ENCODE measurements at regions not wholly inside any gene's neighbourhood (a gene's known extent, or its start where the extent isn't known, plus 50 kb on each side); places are given as distances from the start of the nearest gene placed in this dataset.
"Not testable (repeated sequence)": the region's sequence is repeated elsewhere in the genome, so short reads cannot be mapped to it uniquely, and the experiment has no call there.

- no peak overlapping the region for H3K27ac Mint-ChIP-seq
- H3K27me3 Mint-ChIP-seq = no peaks in the 10 kb centered on the region
- H3K9me3 Mint-ChIP-seq = no peaks in the 10 kb centered on the region
- no peaks in the 10 kb centered on the region for H3K36me3 Mint-ChIP-seq (ENCODE audit: low read depth)
- no peak overlapping the region for H3K4me3 Mint-ChIP-seq
- no peak for ATAC-seq (replicated peaks)
- H3K4me1 Mint-ChIP-seq = no peaks in the 10 kb centered on the region
Measured at GRCh38 chr2:221948076-221948475, 350.7 kb downstream of the PAX3 start.

- not testable (repeated sequence) for H3K27ac Mint-ChIP-seq; H3K36me3 Mint-ChIP-seq (ENCODE audit: low read depth); H3K4me3 Mint-ChIP-seq; H3K9me3 Mint-ChIP-seq; ATAC-seq (replicated peaks); H3K4me1 Mint-ChIP-seq; H3K27me3 Mint-ChIP-seq
Measured at GRCh38 chr2:221944452-221944851, 354.3 kb downstream of the PAX3 start.

DNA sequence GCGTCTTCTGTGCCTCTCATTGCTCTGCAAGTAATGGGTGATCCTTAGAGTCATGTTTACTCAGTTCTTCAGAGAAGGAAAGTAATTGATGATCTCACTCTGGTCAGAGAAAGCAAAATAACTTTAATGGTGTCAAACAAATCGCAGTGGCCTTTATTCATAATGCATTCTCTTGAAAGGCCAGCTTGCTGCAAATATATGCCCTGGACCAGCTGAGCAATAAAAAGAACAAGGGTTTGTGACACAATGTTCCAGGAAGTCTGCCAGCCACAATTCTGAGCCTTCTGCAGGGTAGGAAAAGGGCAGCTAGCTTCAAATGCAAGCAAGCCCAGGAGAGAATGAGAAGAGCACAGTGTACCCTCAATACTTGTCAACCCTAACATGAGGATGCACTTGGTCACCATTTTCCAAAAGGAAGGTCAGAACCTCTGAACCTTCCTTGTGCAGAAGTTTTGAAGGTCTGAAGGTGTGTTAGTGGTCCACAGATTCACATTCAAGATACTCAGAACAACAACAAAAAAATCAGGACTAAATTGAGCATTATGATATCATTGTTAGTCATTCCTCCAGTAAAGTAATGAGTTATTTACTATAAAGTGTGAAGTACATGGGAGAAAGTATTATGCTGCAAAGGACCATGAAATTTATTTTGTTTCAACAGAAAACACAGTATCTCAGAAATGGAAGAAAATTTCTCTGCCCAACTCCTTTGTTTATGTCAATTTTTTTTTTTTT is 355.6 kb downstream of the PAX3 start:
- no peaks in the 10 kb centered on the region for H3K27me3 Mint-ChIP-seq
- H3K27ac Mint-ChIP-seq = no peak overlapping the region
- H3K36me3 Mint-ChIP-seq (ENCODE audit: low read depth) = no peaks in the 10 kb centered on the region
- ATAC-seq (replicated peaks) = no peak
- H3K4me1 Mint-ChIP-seq = no peaks in the 10 kb centered on the region
- no peaks in the 10 kb centered on the region for H3K9me3 Mint-ChIP-seq
- no peak overlapping the region for H3K4me3 Mint-ChIP-seq

DNA sequence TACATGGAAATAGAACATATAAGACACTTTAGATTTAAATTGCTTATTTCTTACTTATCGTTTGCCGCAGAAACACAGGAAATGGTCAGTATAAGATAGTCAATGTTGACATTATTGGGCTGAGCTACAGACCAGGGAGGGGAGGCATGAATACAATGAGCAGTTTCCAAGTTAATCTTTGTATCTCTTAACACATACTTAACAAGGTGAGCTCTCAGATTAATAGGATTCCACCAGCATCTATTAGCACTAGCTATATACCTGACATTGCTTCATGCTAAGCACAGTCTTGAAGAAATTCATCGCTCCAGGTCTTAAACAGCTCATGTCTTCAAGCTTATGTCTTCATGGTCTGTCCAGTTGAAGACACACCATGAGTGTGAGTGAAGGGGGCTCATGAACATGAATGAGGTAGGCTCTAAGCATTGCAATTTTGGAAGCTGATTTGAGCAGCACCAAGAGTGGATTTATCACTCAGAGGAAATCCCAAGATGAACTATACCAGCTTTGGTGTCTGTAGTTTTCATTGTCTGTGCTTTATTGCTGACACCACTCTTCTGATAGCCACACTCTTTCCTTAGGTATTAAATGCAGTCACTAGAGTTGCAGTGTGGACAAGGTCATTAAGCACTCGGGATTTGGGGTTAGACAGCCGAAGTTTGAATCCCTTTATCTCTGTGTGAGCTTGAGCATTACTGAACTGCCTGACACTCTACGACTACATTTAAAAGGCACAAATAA is 359.3 kb upstream of the EPHA4 start:
- Mint-ChIP-seq H3K4me1 (no peaks in the 10 kb centered on the region), H3K36me3 (ENCODE audit: low read depth) (no peaks in the 10 kb centered on the region), H3K4me3 (no peak overlapping the region), H3K9me3 (no peaks in the 10 kb centered on the region), H3K27ac (no peak overlapping the region), H3K27me3 (no peaks in the 10 kb centered on the region)
- ATAC-seq (replicated peaks) = no peak

GRCh38 chr2:221929259-221929658 is 357.2 kb upstream of the EPHA4 start:
- no peak for ATAC-seq (replicated peaks)
- no peaks in the 10 kb centered on the region for H3K4me1 Mint-ChIP-seq
- H3K27ac Mint-ChIP-seq = no peak overlapping the region
- no peaks in the 10 kb centered on the region for H3K27me3 Mint-ChIP-seq
- H3K4me3 Mint-ChIP-seq = no peak overlapping the region
- no peaks in the 10 kb centered on the region for H3K9me3 Mint-ChIP-seq
- H3K36me3 Mint-ChIP-seq (ENCODE audit: low read depth) = no peaks in the 10 kb centered on the region

GRCh38 chr2:221926327-221926726 is 354.2 kb upstream of the EPHA4 start:
- Mint-ChIP-seq H3K4me1 (no peaks in the 10 kb centered on the region), H3K36me3 (ENCODE audit: low read depth) (no peaks in the 10 kb centered on the region), H3K4me3 (no peak overlapping the region), H3K9me3 (no peaks in the 10 kb centered on the region), H3K27ac (no peak overlapping the region), H3K27me3 (no peaks in the 10 kb centered on the region)
- ATAC-seq (replicated peaks) = no peak

- Mint-ChIP-seq H3K4me1 (no peaks in the 10 kb centered on the region), H3K27me3 (no peaks in the 10 kb centered on the region), H3K36me3 (ENCODE audit: low read depth) (no peaks in the 10 kb centered on the region), H3K27ac (no peak overlapping the region), H3K9me3 (no peaks in the 10 kb centered on the region), H3K4me3 (no peak overlapping the region)
- ATAC-seq (replicated peaks) = no peak
Measured at GRCh38 chr2:221924576-221924975, 352.5 kb upstream of the EPHA4 start.

- ATAC-seq (replicated peaks) = no peak
- Mint-ChIP-seq H3K27me3 (no peaks in the 10 kb centered on the region), H3K4me3 (no peak overlapping the region), H3K4me1 (no peaks in the 10 kb centered on the region), H3K9me3 (no peaks in the 10 kb centered on the region), H3K36me3 (ENCODE audit: low read depth) (no peaks in the 10 kb centered on the region), H3K27ac (no peak overlapping the region)
Measured at GRCh38 chr2:221915926-221916325, 343.8 kb upstream of the EPHA4 start.

DNA sequence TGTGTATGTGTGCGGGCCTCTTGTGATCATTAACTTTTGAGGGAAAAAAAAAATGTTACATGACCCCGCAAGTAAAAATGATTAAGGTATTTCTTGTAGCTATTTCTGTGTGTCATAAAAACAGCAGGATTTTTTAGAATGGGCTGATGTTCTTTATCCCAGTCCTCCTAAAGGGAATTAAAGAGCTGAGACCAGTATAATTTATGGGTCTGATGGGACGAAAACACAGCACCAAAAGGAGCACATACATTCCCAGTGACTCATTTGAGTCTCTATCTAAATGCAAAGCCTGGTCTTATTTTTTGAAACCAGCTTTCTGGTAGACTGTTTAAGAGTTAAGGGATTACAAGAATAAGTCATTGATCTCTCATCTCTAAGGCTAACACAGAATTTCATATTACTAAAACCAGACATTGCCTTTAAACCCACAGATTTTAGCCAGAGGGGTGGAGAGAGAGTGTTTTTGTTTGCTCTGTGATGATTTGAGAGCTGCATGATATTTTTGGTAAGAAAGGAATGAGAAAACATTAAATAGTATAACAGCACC is 342.3 kb upstream of the EPHA4 start:
- no peak for ATAC-seq (replicated peaks)
- Mint-ChIP-seq H3K27me3 (no peaks in the 10 kb centered on the region), H3K36me3 (ENCODE audit: low read depth) (no peaks in the 10 kb centered on the region), H3K27ac (no peak overlapping the region), H3K9me3 (no peaks in the 10 kb centered on the region), H3K4me1 (no peaks in the 10 kb centered on the region), H3K4me3 (no peak overlapping the region)

DNA sequence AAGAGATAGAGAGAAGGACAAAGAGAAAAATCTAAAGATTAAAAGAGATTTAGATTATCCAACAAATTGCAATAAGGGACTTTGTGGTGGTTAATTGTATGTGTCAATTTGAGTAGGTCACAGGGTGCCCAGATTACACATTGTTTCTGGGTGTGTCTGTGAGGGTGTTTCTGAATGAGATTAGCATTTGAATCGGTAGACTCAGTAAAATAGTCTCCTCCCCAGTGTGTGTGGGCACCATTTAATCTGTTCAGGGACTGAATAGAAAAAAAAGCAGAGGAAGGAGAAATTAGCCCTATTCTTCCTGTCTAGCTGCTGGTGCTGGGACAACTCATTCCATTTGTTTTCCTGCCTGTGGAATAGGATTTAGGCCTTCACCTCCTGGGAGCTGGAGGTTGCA is 339.8 kb upstream of the EPHA4 start:
- ATAC-seq (replicated peaks) = no peak
- Mint-ChIP-seq H3K36me3 (ENCODE audit: low read depth) (no peaks in the 10 kb centered on the region), H3K4me1 (no peaks in the 10 kb centered on the region), H3K9me3 (no peaks in the 10 kb centered on the region), H3K4me3 (no peak overlapping the region), H3K27me3 (no peaks in the 10 kb centered on the region), H3K27ac (no peak overlapping the region)

GRCh38 chr2:221911321-221911720 is 339.2 kb upstream of the EPHA4 start:
- H3K27me3 Mint-ChIP-seq = no peaks in the 10 kb centered on the region
- H3K4me1 Mint-ChIP-seq = no peaks in the 10 kb centered on the region
- H3K9me3 Mint-ChIP-seq = no peaks in the 10 kb centered on the region
- H3K27ac Mint-ChIP-seq = no peak overlapping the region
- ATAC-seq (replicated peaks) = no peak
- H3K36me3 Mint-ChIP-seq (ENCODE audit: low read depth) = no peaks in the 10 kb centered on the region
- H3K4me3 Mint-ChIP-seq = no peak overlapping the region

GRCh38 chr2:221908518-221908917 is 336.4 kb upstream of the EPHA4 start:
- no peak for ATAC-seq (replicated peaks)
- Mint-ChIP-seq H3K4me1 (no peaks in the 10 kb centered on the region), H3K9me3 (no peaks in the 10 kb centered on the region), H3K36me3 (ENCODE audit: low read depth) (no peaks in the 10 kb centered on the region), H3K4me3 (no peak overlapping the region), H3K27ac (no peak overlapping the region), H3K27me3 (no peaks in the 10 kb centered on the region)

DNA sequence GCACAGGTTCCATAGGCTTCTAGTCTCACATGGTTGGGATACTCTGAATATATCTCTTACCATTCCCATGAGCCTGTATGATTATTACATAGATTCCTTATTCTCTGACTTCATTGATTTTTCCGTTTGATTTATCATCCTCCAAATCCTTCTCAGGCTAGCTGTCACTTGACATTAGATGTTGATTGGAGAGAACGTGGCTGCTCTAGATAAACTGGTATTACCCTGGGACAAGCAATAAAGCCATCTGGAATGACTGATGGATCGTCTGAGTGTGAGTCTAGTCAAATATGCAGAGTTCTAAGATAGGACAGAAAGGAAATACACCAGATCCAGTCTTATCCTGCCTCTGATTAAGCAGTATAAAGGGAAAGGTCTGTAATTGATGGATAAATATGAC is 325.6 kb upstream of the EPHA4 start:
- Mint-ChIP-seq H3K4me1 (no peaks in the 10 kb centered on the region), H3K36me3 (ENCODE audit: low read depth) (no peaks in the 10 kb centered on the region), H3K27ac (no peak overlapping the region), H3K4me3 (no peak overlapping the region), H3K9me3 (no peaks in the 10 kb centered on the region), H3K27me3 (no peaks in the 10 kb centered on the region)
- ATAC-seq (replicated peaks) = no peak

DNA sequence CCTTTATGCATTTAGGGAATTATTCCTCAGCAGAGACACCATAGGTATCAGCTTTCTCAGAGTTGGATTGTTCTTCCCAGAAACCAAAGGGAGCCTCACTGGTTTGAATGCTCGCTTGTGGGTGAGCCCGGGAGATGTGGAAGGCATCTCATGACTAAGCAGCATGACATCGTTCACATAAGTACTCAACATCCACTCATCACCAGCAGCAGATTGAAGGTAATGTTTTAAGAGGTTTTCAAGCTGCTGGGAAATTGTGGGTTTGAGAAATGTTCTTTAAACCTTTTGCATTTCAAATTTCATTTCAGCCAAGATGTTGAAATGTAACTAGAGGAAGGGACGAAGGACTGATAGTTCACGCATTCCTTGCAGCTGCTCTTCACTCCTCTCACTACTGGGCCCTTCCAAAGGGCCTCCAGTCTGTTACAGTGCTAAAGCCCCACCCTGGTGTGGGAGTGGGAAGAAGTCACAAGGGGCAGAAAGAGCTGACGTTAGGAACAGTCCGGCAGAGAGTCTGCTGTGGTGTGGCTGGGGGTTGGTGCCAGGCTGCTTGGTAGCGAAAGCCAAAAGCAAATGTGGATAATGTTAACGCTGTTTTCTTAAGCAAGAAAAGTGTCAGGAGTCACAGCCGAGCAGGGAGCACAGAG is 324.5 kb upstream of the EPHA4 start:
- H3K9me3 Mint-ChIP-seq = no peaks in the 10 kb centered on the region
- no peak for ATAC-seq (replicated peaks)
- no peaks in the 10 kb centered on the region for H3K36me3 Mint-ChIP-seq (ENCODE audit: low read depth)
- H3K4me3 Mint-ChIP-seq = no peak overlapping the region
- no peak overlapping the region for H3K27ac Mint-ChIP-seq
- no peaks in the 10 kb centered on the region for H3K4me1 Mint-ChIP-seq
- no peaks in the 10 kb centered on the region for H3K27me3 Mint-ChIP-seq
